GM23338 (cell line): ENCODE measurements at regions not wholly inside any gene's neighbourhood (a gene's known extent, or its start where the extent isn't known, plus 50 kb on each side); places are given as distances from the start of the nearest gene placed in this dataset.

Source experiments
- ATAC-seq: fragments of 200-7000 bp; cut with Tn5 transposase; 3 replicates; pipeline ENCODE4 v1.9.1; 2020
- DNase-seq: peaks from one replicate; pipeline ENCODE4 v3.0.0-alpha.2; 2015; ENCODE audit warnings: low spot score
- H2AFZ ChIP-seq: fragments of 200-600 bp; sonication (generic); 2 replicates; pipeline ENCODE4 v1.8.0; 2016; ENCODE audit warnings: antibody characterized with exemption, mild to moderate bottlenecking, moderate library complexity
- H3F3A ChIP-seq: fragments of 200-600 bp; sonication (generic); replicated peaks from 2 replicates; pipeline ENCODE4 v1.8.0; 2017; ENCODE audit warnings: antibody characterized with exemption, mixed run types, low read depth
- H3K27ac ChIP-seq: fragments of 200-600 bp; sonication (generic); 2 replicates; pipeline ENCODE4 v1.6.1; 2016; ENCODE audit warnings: low read depth
- H3K27me3 ChIP-seq: fragments of 200-600 bp; sonication (generic); 2 replicates; pipeline ENCODE4 v1.8.0; 2016; ENCODE audit warnings: mild to moderate bottlenecking, mixed run types, moderate library complexity; ENCODE audit not compliant: insufficient read depth
- H3K36me3 ChIP-seq: fragments of 200-600 bp; sonication (generic); 2 replicates; pipeline ENCODE4 v1.8.0; 2016; ENCODE audit warnings: mild to moderate bottlenecking; ENCODE audit not compliant: insufficient read depth
- H3K4me1 ChIP-seq: fragments of 200-600 bp; sonication (generic); 2 replicates; pipeline ENCODE4 v1.8.0; 2016; ENCODE audit warnings: mild to moderate bottlenecking, moderate library complexity; ENCODE audit not compliant: insufficient read depth
- H3K4me2 ChIP-seq: fragments of 200-600 bp; sonication (generic); 2 replicates; pipeline ENCODE4 v1.7.1; 2017; ENCODE audit warnings: mixed run types
- H3K4me3 ChIP-seq: fragments of 200-600 bp; sonication (generic); 2 replicates; pipeline ENCODE4 v1.6.1; 2016; ENCODE audit warnings: mixed run types
- H3K79me2 ChIP-seq: fragments of 200-600 bp; sonication (generic); replicated peaks from 2 replicates; pipeline ENCODE4 v1.8.0; 2017; ENCODE audit warnings: mild to moderate bottlenecking; ENCODE audit not compliant: insufficient read depth
- H3K9me2 ChIP-seq: fragments of 200-600 bp; sonication (generic); 2 replicates; pipeline ENCODE4 v1.8.0; 2017; ENCODE audit not compliant: insufficient read depth
- H4K20me1 ChIP-seq: fragments of 200-600 bp; sonication (generic); replicated peaks from 2 replicates; pipeline ENCODE4 v1.8.0; 2017; ENCODE audit warnings: mild to moderate bottlenecking; ENCODE audit not compliant: insufficient read depth
- H3K27ac Mint-ChIP-seq: 2 replicates; pipeline ENCODE4 v1.8.0; 2020; ENCODE audit warnings: inconsistent platforms, mild to moderate bottlenecking, moderate library complexity, mixed read lengths
- H3K27me3 Mint-ChIP-seq: 3 replicates; pipeline ENCODE4 v1.8.0; 2022; ENCODE audit warnings: low read depth, mild to moderate bottlenecking, moderate library complexity, mixed read lengths, inconsistent platforms; ENCODE audit not compliant: insufficient read depth, poor library complexity
- H3K36me3 Mint-ChIP-seq: 3 replicates; pipeline ENCODE4 v1.8.0; 2021; ENCODE audit warnings: low read depth, mild to moderate bottlenecking, inconsistent platforms, moderate library complexity, mixed read lengths
- H3K4me1 Mint-ChIP-seq: 3 replicates; pipeline ENCODE4 v1.8.0; 2020; ENCODE audit warnings: mild to moderate bottlenecking, inconsistent platforms, mixed read lengths
- H3K4me3 Mint-ChIP-seq: 3 replicates; pipeline ENCODE4 v1.8.0; 2021; ENCODE audit warnings: moderate library complexity, mild to moderate bottlenecking, inconsistent platforms, mixed read lengths
- H3K9me3 Mint-ChIP-seq: 3 replicates; pipeline ENCODE4 v1.8.0; 2020; ENCODE audit warnings: moderate library complexity, mild to moderate bottlenecking, inconsistent platforms, mixed read lengths
- CREB1 ChIP-seq: fragments of 250-450 bp; sonication (Bioruptor Pico); IDR thresholded peaks from 2 replicates; pipeline ENCODE4 v1.5.0; 2020; ENCODE audit warnings: low read depth, mild to moderate bottlenecking, moderate library complexity
- EZH2 ChIP-seq: fragments of 200-600 bp; sonication (generic); IDR thresholded peaks from one replicate; pipeline ENCODE4 v1.8.0; 2017; ENCODE audit warnings: antibody characterized with exemption, mild to moderate bottlenecking, low read depth; ENCODE audit not compliant: unreplicated experiment
- EZH2phosphoT487 ChIP-seq: fragments of 200-600 bp; sonication (generic); IDR thresholded peaks from one replicate; pipeline ENCODE4 v1.8.1; 2018; ENCODE audit warnings: antibody characterized with exemption; ENCODE audit not compliant: unreplicated experiment
- JUNB ChIP-seq: IDR thresholded peaks from one replicate; pipeline ENCODE4 v1.6.1; 2016; ENCODE audit warnings: antibody characterized with exemption; ENCODE audit not compliant: unreplicated experiment
- NANOG ChIP-seq: IDR thresholded peaks from 2 replicates; pipeline ENCODE4 v1.6.1; 2016; ENCODE audit warnings: antibody characterized with exemption, borderline replicate concordance
- POLR2AphosphoS5 ChIP-seq: IDR thresholded peaks from 2 replicates; pipeline ENCODE4 v1.6.1; 2016; ENCODE audit warnings: antibody characterized with exemption, low read depth
- STAT1 ChIP-seq: IDR thresholded peaks from one replicate; pipeline ENCODE4 v1.6.1; 2016; ENCODE audit warnings: antibody characterized with exemption; ENCODE audit not compliant: unreplicated experiment
- ZNF114 ChIP-seq: fragments of 250-450 bp; sonication (Bioruptor Pico); IDR thresholded peaks from 2 replicates; pipeline ENCODE4 v1.5.0; 2020; ENCODE audit warnings: mild to moderate bottlenecking, moderate library complexity
- ZNF331 ChIP-seq: fragments of 250-450 bp; sonication (Bioruptor Pico); IDR thresholded peaks from 2 replicates; pipeline ENCODE4 v1.5.0; 2020; ENCODE audit warnings: low read depth, mild to moderate bottlenecking, moderate library complexity
- TF ChIP-seq, protein P1 (sequence below), 2 experiments: fragments of 200-600 bp in 1 of 2; sonication (generic) in 1 of 2; conservative IDR thresholded peaks; 2 replicates each; pipeline versions ENCODE4 v1.5.1 to v1.6.1; 2016 to 2017; ENCODE audit warnings: antibody characterized with exemption in 2 of 2, low read depth in 2 of 2, mild to moderate bottlenecking in 2 of 2, moderate library complexity in 1 of 2
- TF ChIP-seq, protein P2 (sequence below): IDR thresholded peaks from 2 replicates; pipeline ENCODE4 v1.6.1; 2016; ENCODE audit warnings: antibody characterized with exemption
- TF ChIP-seq, protein P3 (sequence below): IDR thresholded peaks from one replicate; pipeline ENCODE4 v1.6.1; 2018; ENCODE audit warnings: antibody characterized with exemption; ENCODE audit not compliant: unreplicated experiment
- TF ChIP-seq, protein P4 (sequence below): fragments of 250-450 bp; sonication (Bioruptor Pico); IDR thresholded peaks from 2 replicates; pipeline ENCODE4 v1.5.0; 2020; ENCODE audit warnings: mild to moderate bottlenecking, moderate library complexity

DNA sequence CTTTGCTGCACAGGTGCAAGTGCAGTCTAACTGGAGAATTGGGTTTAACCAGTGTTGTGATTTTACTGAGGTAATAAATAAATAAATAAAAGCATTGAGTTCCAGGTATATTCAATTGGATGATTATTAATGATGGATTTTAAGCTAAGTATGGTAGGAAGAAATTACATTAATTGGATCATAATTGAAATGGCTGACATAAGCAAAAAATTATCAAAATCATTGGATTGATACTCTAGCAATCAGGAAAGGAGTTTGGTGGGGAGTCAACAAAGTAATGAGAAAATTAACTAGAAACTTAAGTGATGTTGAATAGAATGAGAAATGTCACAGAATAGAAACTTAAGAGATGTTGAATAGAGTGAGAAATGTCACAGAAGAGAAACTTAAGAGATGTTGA, 981.9 kb downstream of the SI start:
- Histone ChIP-seq H3K79me2 (no peaks in the 10 kb centered on the region), H3F3A (no peaks in the 10 kb centered on the region), H3K27ac (no peak overlapping the region), H3K36me3 (no peaks in the 10 kb centered on the region), H2AFZ (no peak overlapping the region), H3K9me2 (no peaks in the 10 kb centered on the region), H3K4me1 (no peaks in the 10 kb centered on the region), H3K4me2 (no peak overlapping the region), H4K20me1 (no peaks in the 10 kb centered on the region), H3K4me3 (no peak overlapping the region), H3K27me3 (no peaks in the 10 kb centered on the region)
- H3K36me3 Mint-ChIP-seq: no peaks in the 10 kb centered on the region
- no peaks in the 10 kb centered on the region; the same call in 2 of the 3 replicates for H3K9me3 Mint-ChIP-seq
- no peak overlapping the region for H3K4me3 Mint-ChIP-seq
- TF ChIP-seq ZNF331 (CRISPR knock-in tag) (no peak), ZNF114 (CRISPR knock-in tag) (no peak), CREB1 (CRISPR knock-in tag) (no peak), STAT1 (no peak), NANOG (no peak), EZH2phosphoT487 (no peak), POLR2AphosphoS5 (no peak), JUNB (no peak), EZH2 (no peak)
- TF ChIP-seq, protein P1, sequence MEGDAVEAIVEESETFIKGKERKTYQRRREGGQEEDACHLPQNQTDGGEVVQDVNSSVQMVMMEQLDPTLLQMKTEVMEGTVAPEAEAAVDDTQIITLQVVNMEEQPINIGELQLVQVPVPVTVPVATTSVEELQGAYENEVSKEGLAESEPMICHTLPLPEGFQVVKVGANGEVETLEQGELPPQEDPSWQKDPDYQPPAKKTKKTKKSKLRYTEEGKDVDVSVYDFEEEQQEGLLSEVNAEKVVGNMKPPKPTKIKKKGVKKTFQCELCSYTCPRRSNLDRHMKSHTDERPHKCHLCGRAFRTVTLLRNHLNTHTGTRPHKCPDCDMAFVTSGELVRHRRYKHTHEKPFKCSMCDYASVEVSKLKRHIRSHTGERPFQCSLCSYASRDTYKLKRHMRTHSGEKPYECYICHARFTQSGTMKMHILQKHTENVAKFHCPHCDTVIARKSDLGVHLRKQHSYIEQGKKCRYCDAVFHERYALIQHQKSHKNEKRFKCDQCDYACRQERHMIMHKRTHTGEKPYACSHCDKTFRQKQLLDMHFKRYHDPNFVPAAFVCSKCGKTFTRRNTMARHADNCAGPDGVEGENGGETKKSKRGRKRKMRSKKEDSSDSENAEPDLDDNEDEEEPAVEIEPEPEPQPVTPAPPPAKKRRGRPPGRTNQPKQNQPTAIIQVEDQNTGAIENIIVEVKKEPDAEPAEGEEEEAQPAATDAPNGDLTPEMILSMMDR (conservative IDR thresholded peaks at IDR 0.05; ENCODE audit: low read depth in 2 of 2): no peak
- TF ChIP-seq, protein P2, sequence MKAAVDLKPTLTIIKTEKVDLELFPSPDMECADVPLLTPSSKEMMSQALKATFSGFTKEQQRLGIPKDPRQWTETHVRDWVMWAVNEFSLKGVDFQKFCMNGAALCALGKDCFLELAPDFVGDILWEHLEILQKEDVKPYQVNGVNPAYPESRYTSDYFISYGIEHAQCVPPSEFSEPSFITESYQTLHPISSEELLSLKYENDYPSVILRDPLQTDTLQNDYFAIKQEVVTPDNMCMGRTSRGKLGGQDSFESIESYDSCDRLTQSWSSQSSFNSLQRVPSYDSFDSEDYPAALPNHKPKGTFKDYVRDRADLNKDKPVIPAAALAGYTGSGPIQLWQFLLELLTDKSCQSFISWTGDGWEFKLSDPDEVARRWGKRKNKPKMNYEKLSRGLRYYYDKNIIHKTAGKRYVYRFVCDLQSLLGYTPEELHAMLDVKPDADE: no peak
- TF ChIP-seq, protein P3, sequence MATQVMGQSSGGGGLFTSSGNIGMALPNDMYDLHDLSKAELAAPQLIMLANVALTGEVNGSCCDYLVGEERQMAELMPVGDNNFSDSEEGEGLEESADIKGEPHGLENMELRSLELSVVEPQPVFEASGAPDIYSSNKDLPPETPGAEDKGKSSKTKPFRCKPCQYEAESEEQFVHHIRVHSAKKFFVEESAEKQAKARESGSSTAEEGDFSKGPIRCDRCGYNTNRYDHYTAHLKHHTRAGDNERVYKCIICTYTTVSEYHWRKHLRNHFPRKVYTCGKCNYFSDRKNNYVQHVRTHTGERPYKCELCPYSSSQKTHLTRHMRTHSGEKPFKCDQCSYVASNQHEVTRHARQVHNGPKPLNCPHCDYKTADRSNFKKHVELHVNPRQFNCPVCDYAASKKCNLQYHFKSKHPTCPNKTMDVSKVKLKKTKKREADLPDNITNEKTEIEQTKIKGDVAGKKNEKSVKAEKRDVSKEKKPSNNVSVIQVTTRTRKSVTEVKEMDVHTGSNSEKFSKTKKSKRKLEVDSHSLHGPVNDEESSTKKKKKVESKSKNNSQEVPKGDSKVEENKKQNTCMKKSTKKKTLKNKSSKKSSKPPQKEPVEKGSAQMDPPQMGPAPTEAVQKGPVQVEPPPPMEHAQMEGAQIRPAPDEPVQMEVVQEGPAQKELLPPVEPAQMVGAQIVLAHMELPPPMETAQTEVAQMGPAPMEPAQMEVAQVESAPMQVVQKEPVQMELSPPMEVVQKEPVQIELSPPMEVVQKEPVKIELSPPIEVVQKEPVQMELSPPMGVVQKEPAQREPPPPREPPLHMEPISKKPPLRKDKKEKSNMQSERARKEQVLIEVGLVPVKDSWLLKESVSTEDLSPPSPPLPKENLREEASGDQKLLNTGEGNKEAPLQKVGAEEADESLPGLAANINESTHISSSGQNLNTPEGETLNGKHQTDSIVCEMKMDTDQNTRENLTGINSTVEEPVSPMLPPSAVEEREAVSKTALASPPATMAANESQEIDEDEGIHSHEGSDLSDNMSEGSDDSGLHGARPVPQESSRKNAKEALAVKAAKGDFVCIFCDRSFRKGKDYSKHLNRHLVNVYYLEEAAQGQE: no peak
- TF ChIP-seq, protein P4, sequence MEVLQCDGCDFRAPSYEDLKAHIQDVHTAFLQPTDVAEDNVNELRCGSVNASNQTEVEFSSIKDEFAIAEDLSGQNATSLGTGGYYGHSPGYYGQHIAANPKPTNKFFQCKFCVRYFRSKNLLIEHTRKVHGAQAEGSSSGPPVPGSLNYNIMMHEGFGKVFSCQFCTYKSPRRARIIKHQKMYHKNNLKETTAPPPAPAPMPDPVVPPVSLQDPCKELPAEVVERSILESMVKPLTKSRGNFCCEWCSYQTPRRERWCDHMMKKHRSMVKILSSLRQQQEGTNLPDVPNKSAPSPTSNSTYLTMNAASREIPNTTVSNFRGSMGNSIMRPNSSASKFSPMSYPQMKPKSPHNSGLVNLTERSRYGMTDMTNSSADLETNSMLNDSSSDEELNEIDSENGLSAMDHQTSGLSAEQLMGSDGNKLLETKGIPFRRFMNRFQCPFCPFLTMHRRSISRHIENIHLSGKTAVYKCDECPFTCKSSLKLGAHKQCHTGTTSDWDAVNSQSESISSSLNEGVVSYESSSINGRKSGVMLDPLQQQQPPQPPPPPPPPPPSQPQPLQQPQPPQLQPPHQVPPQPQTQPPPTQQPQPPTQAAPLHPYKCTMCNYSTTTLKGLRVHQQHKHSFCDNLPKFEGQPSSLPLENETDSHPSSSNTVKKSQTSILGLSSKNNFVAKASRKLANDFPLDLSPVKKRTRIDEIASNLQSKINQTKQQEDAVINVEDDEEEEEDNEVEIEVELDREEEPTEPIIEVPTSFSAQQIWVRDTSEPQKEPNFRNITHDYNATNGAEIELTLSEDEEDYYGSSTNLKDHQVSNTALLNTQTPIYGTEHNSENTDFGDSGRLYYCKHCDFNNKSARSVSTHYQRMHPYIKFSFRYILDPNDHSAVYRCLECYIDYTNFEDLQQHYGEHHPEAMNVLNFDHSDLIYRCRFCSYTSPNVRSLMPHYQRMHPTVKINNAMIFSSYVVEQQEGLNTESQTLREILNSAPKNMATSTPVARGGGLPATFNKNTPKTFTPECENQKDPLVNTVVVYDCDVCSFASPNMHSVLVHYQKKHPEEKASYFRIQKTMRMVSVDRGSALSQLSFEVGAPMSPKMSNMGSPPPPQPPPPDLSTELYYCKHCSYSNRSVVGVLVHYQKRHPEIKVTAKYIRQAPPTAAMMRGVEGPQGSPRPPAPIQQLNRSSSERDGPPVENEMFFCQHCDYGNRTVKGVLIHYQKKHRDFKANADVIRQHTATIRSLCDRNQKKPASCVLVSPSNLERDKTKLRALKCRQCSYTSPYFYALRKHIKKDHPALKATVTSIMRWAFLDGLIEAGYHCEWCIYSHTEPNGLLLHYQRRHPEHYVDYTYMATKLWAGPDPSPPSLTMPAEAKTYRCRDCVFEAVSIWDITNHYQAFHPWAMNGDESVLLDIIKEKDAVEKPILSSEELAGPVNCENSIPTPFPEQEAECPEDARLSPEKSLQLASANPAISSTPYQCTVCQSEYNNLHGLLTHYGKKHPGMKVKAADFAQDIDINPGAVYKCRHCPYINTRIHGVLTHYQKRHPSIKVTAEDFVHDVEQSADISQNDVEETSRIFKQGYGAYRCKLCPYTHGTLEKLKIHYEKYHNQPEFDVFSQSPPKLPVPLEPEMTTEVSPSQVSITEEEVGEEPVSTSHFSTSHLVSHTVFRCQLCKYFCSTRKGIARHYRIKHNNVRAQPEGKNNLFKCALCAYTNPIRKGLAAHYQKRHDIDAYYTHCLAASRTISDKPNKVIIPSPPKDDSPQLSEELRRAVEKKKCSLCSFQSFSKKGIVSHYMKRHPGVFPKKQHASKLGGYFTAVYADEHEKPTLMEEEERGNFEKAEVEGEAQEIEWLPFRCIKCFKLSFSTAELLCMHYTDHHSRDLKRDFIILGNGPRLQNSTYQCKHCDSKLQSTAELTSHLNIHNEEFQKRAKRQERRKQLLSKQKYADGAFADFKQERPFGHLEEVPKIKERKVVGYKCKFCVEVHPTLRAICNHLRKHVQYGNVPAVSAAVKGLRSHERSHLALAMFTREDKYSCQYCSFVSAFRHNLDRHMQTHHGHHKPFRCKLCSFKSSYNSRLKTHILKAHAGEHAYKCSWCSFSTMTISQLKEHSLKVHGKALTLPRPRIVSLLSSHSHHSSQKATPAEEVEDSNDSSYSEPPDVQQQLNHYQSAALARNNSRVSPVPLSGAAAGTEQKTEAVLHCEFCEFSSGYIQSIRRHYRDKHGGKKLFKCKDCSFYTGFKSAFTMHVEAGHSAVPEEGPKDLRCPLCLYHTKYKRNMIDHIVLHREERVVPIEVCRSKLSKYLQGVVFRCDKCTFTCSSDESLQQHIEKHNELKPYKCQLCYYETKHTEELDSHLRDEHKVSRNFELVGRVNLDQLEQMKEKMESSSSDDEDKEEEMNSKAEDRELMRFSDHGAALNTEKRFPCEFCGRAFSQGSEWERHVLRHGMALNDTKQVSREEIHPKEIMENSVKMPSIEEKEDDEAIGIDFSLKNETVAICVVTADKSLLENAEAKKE: no peak
- no peak overlapping the region for H3K27ac Mint-ChIP-seq
- ATAC-seq: no peak
- H3K4me1 Mint-ChIP-seq: no peaks in the 10 kb centered on the region
- no peak for DNase-seq
- H3K27me3 Mint-ChIP-seq: no peaks in the 10 kb centered on the region
